GM12878 (cell line): ENCODE measurements at regions not wholly inside any gene's neighbourhood (a gene's known extent, or its start where the extent isn't known, plus 50 kb on each side); places are given as distances from the start of the nearest gene placed in this dataset.

Experiments
- GABPA ChIP-seq: IDR thresholded peaks from 2 replicates; pipeline ENCODE4 v1.6.1; 2014; ENCODE audit warnings: antibody characterized with exemption, low read depth, mild to moderate bottlenecking, inconsistent platforms
- HDAC2 ChIP-seq: fragments of 200-600 bp; sonication (generic); IDR thresholded peaks from 2 replicates; pipeline ENCODE4 v1.6.1; 2017
- MXI1 ChIP-seq: fragments of 150-350 bp; IDR thresholded peaks from 2 replicates; pipeline ENCODE4 v1.6.1; 2011; ENCODE audit warnings: low read depth, mild to moderate bottlenecking, inconsistent platforms, low read length, improper control_type of control experiment
- NFYB ChIP-seq: IDR thresholded peaks from 2 replicates; pipeline ENCODE4 v1.6.1; 2011; ENCODE audit warnings: low read depth, mild to moderate bottlenecking, low read length, improper control_type of control experiment, moderate library complexity; ENCODE audit not compliant: insufficient read depth
- POLR2AphosphoS5 ChIP-seq: IDR thresholded peaks from 2 replicates; pipeline ENCODE4 v1.6.1; 2011; ENCODE audit warnings: mild to moderate bottlenecking, low read length, inconsistent platforms
- RAD51 ChIP-seq: fragments of 450-650 bp; IDR thresholded peaks from 2 replicates; pipeline ENCODE4 v1.6.1; 2016; ENCODE audit warnings: moderate library complexity, mild to moderate bottlenecking, inconsistent platforms
- TAF1 ChIP-seq: IDR thresholded peaks from 2 replicates; pipeline ENCODE4 v1.6.1; 2011; ENCODE audit warnings: mild to moderate bottlenecking, low read depth, low read length, borderline replicate concordance
- TF ChIP-seq, protein P1 (sequence below): IDR thresholded peaks from 2 replicates; pipeline ENCODE4 v1.6.1; 2011; ENCODE audit warnings: low read depth, mild to moderate bottlenecking, low read length, moderate library complexity, borderline replicate concordance; ENCODE audit errors: extremely low read depth

- TF ChIP-seq, protein P1, sequence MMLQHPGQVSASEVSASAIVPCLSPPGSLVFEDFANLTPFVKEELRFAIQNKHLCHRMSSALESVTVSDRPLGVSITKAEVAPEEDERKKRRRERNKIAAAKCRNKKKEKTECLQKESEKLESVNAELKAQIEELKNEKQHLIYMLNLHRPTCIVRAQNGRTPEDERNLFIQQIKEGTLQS = no peak
- no peak for TF ChIP-seq NFYB
- TF ChIP-seq HDAC2 = no peak
- no peak for TF ChIP-seq TAF1
- no peak for TF ChIP-seq RAD51
- no peak for TF ChIP-seq POLR2AphosphoS5
- TF ChIP-seq MXI1 = no peak
- TF ChIP-seq GABPA = no peak
Observed at GRCh38 chr11:27573024-27573423, 66.5 kb upstream of the LIN7C start.
